SU-DHL-6 (cell line): ENCODE measurements at regions not wholly inside any gene's neighbourhood (a gene's known extent, or its start where the extent isn't known, plus 50 kb on each side); places are given as distances from the start of the nearest gene placed in this dataset.

Experiments
- CTCF ChIP-seq: fragments of 200-600 bp; sonication (generic); IDR thresholded peaks from one replicate; pipeline ENCODE4 v1.5.1; 2017; ENCODE audit warnings: antibody characterized with exemption, mild to moderate bottlenecking, low read length, moderate library complexity; ENCODE audit not compliant: insufficient read depth, poor library complexity, severe bottlenecking
- EZH2phosphoT487 ChIP-seq: fragments of 200-600 bp; sonication (generic), shearing (Covaris generic); conservative IDR thresholded peaks from 2 replicates; pipeline ENCODE4 v1.6.1; 2018; ENCODE audit warnings: mild to moderate bottlenecking, antibody characterized with exemption, low read length, moderate library complexity, mixed read lengths

GRCh38 chr6:122248844-122249243, 150.6 kb upstream of the HSF2 start:
- TF ChIP-seq CTCF (no peak), EZH2phosphoT487 (no peak)
